ENCODE measurements at regions not wholly inside any gene's neighbourhood (a gene's known extent, or its start where the extent isn't known, plus 50 kb on each side); places are given as distances from the start of the nearest gene placed in this dataset.

GRCh38 chr13:58505262-58505920, 873.8 kb downstream of the PCDH17 start:
- peak in 1 of 2 donors; percentile 21 for ATAC-seq

GRCh38 chr13:58528351-58528750, 896.8 kb downstream of the PCDH17 start:
- no peak for ATAC-seq

GRCh38 chr13:58531614-58532013, 900.1 kb downstream of the PCDH17 start:
- no peak for ATAC-seq

GRCh38 chr13:58542530-58542929, 911.0 kb downstream of the PCDH17 start:
- no peak for ATAC-seq

- ATAC-seq: no peak
Observed at GRCh38 chr13:58547419-58547818, 915.9 kb downstream of the PCDH17 start.

GRCh38 chr13:58566176-58566575, 934.6 kb downstream of the PCDH17 start:
- no peak for ATAC-seq

GRCh38 chr13:58573743-58574142, 942.2 kb downstream of the PCDH17 start:
- no peak for ATAC-seq

GRCh38 chr13:58574791-58575190, 943.2 kb downstream of the PCDH17 start:
- no peak for ATAC-seq

GRCh38 chr13:58579468-58579867, 947.9 kb downstream of the PCDH17 start:
- ATAC-seq: no peak

GRCh38 chr13:58583966-58584365, 952.4 kb downstream of the PCDH17 start:
- ATAC-seq: no peak

- ATAC-seq: no peak
Observed at GRCh38 chr13:58584610-58585009, 953.1 kb downstream of the PCDH17 start.

- ATAC-seq: no peak
Observed at GRCh38 chr13:58587183-58587582, 955.6 kb downstream of the PCDH17 start.

- ATAC-seq: no peak
Observed at GRCh38 chr13:58592052-58592451, 960.5 kb downstream of the PCDH17 start.

- ATAC-seq: no peak
Observed at GRCh38 chr13:58592786-58593185, 961.2 kb downstream of the PCDH17 start.

GRCh38 chr13:58594747-58595600, 963.4 kb downstream of the PCDH17 start:
- no peak for ATAC-seq

GRCh38 chr13:58597552-58597951, 966.0 kb downstream of the PCDH17 start:
- no peak for ATAC-seq

- ATAC-seq: no peak
Observed at GRCh38 chr13:58598241-58598640, 966.7 kb downstream of the PCDH17 start.

GRCh38 chr13:58611117-58611516, 979.6 kb downstream of the PCDH17 start:
- ATAC-seq: no peak

- ATAC-seq: no peak
Observed at GRCh38 chr13:58617880-58618665, 986.5 kb downstream of the PCDH17 start.

- ATAC-seq: no peak
Observed at GRCh38 chr13:58619396-58620113, 988.0 kb downstream of the PCDH17 start.

GRCh38 chr13:58620176-58620575, 988.6 kb downstream of the PCDH17 start:
- no peak for ATAC-seq

GRCh38 chr13:58625703-58626389, 994.3 kb downstream of the PCDH17 start:
- no peak for ATAC-seq

Data from activated CD4-positive, CD25-positive, alpha-beta regulatory T cell treated with anti-CD3 and anti-CD28 coated beads, Interleukin-2, amount 50 U/mL, for 24 hours (primary cell).